NCI-H2029 treated with DMSO at 0.1 percent for 48 hours (cell line): ENCODE measurements at regions not wholly inside any gene's neighbourhood (a gene's known extent, or its start where the extent isn't known, plus 50 kb on each side); places are given as distances from the start of the nearest gene placed in this dataset.
"Not testable (repeated sequence)": the region's sequence is repeated elsewhere in the genome, so short reads cannot be mapped to it uniquely, and the experiment has no call there.

Experiments
- DNase-seq: peaks from one replicate; lab custom pipeline; 2025; lab: John Stamatoyannopoulos, UW

GRCh38 chr10:60615541-60615940, 162.7 kb upstream of the CDK1 start:
- no peak for DNase-seq

GRCh38 chr10:60614363-60614762, 163.9 kb upstream of the CDK1 start:
- DNase-seq: no peak

GRCh38 chr10:60613434-60613833, 164.8 kb upstream of the CDK1 start:
- no peak for DNase-seq

- no peak for DNase-seq
Observed at GRCh38 chr10:60611291-60611747, 167.0 kb upstream of the CDK1 start.

- DNase-seq: no peak
Observed at GRCh38 chr10:60607372-60607771, 170.9 kb upstream of the CDK1 start.

- DNase-seq: no peak
Observed at GRCh38 chr10:60606343-60607080, 171.8 kb upstream of the CDK1 start.

- no peak for DNase-seq
Observed at GRCh38 chr10:60605476-60605875, 172.8 kb upstream of the CDK1 start.

GRCh38 chr10:60604342-60604741, 173.9 kb upstream of the CDK1 start:
- no peak for DNase-seq

GRCh38 chr10:60597513-60597912, 180.8 kb upstream of the CDK1 start:
- DNase-seq: no peak

- DNase-seq: no peak
Observed at GRCh38 chr10:60595852-60596251, 182.4 kb upstream of the CDK1 start.

- DNase-seq: no peak
Observed at GRCh38 chr10:60594476-60595051, 183.7 kb upstream of the CDK1 start.

GRCh38 chr10:60591119-60591518, 187.2 kb upstream of the CDK1 start:
- DNase-seq: no peak

- no peak for DNase-seq
Observed at GRCh38 chr10:60589376-60589775, 188.9 kb upstream of the CDK1 start.

- not testable (repeated sequence) for DNase-seq
Observed at GRCh38 chr10:60581782-60582181, 192.1 kb upstream of the ANK3 start.

GRCh38 chr10:60578217-60578616, 188.5 kb upstream of the ANK3 start:
- no peak for DNase-seq

GRCh38 chr10:60576130-60577069, 186.7 kb upstream of the ANK3 start:
- DNase-seq: no peak

GRCh38 chr10:60575105-60575504, 185.4 kb upstream of the ANK3 start:
- no peak for DNase-seq

GRCh38 chr10:60574388-60574787, 184.7 kb upstream of the ANK3 start:
- DNase-seq: no peak

GRCh38 chr10:60573336-60573735, 183.7 kb upstream of the ANK3 start:
- no peak for DNase-seq

- no peak for DNase-seq
Observed at GRCh38 chr10:60572511-60573194, 183.0 kb upstream of the ANK3 start.

- DNase-seq: no peak
Observed at GRCh38 chr10:60570896-60571295, 181.2 kb upstream of the ANK3 start.

GRCh38 chr10:60570272-60570865, 180.7 kb upstream of the ANK3 start:
- no peak for DNase-seq
